ENCODE measurements at regions not wholly inside any gene's neighbourhood (a gene's known extent, or its start where the extent isn't known, plus 50 kb on each side); places are given as distances from the start of the nearest gene placed in this dataset.

DNA sequence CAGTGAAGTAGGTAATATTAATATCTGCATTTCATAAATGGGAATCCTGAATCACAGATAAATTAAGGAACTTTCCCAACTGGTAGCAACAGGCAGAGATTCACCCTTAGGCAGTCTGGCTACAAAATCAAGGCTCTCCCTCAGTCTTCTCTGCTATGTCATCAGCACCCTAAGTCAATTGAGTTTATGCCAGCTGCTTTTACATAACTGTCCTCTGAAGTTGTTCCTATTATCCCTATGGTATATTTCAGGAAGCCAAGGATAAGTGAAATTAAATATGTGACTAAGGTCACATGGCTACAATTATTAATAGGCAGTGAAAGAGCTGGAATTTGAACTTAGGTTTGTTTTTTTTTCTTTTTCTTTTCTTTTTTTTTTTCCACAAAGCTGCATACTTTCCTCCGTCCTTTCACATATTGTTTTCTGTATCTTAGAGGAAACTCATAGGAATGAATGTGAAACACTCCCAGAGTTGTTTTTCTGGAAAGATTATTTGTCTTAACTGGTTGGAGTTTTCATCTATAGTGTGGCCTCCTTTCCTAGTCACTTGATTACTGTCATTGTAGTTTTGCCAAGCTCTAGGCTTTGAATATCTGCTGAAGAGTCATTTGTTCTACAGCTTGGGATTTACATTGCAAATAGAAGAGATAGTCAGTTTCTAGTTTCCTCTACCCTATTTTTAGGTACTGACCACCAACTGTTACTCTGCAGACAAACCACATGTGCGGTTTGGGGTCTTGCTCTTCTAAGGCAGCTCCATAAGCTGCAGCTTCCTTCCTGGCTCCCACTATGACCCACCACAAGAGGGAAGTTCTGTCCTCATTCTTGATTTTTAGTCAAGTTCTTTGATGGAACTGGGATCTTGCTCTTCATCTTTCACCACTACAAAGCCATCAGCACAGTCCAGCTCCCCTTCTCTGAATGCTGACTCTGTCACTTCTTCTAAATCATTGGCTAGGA lies 338.0 kb upstream of the KIAA1217 start:
- no peak for TF ChIP-seq TCF12 (IDR thresholded peaks at IDR 0.05; ENCODE audit: low read depth)
- TF ChIP-seq EP300 (IDR thresholded peaks at IDR 0.05; ENCODE audit: borderline replicate concordance): no peak
- TF ChIP-seq RAD21 (IDR thresholded peaks at IDR 0.05; ENCODE audit: low read depth): no peak
- TF ChIP-seq YY1 (IDR thresholded peaks at IDR 0.05; ENCODE audit: low read depth): no peak
- TF ChIP-seq, protein P1, sequence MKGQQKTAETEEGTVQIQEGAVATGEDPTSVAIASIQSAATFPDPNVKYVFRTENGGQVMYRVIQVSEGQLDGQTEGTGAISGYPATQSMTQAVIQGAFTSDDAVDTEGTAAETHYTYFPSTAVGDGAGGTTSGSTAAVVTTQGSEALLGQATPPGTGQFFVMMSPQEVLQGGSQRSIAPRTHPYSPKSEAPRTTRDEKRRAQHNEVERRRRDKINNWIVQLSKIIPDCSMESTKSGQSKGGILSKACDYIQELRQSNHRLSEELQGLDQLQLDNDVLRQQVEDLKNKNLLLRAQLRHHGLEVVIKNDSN (IDR thresholded peaks at IDR 0.05): no peak
- no peak for TF ChIP-seq TAF1 (IDR thresholded peaks at IDR 0.05; ENCODE audit: low read depth)

Data from Ishikawa (cell line).